ENCODE measurements at regions not wholly inside any gene's neighbourhood (a gene's known extent, or its start where the extent isn't known, plus 50 kb on each side); places are given as distances from the start of the nearest gene placed in this dataset.

DNA sequence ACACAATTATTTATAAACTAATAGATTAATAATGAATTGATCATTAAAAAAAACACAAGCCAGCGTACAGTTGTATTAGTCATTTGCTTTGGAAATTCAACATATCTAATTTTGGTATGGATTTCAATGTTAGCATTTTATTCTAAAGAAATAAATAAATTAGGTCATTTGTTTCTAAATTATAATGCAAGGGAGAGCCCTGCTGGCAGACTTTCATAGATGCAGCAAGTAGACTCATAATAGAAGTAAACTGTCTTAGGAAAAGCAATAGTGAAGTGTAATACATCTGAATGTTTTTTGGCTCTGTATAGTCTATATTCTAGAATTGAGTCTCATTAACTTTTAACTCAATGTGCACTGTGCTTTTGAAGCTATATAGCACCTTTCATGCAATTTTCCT, 982.4 kb upstream of the MIR17HG start:
- H3K9ac ChIP-seq (ENCODE audit: low read length) = no peak overlapping the region
- H3K36me3 ChIP-seq (ENCODE audit: low read length) = no peaks in the 10 kb centered on the region
- no peaks in the 10 kb centered on the region for H3F3A ChIP-seq (ENCODE audit: insufficient read depth)
- TF ChIP-seq EZH2phosphoT487 (conservative IDR thresholded peaks at IDR 0.05; ENCODE audit: low read length) = no peak
- TF ChIP-seq, protein P1, sequence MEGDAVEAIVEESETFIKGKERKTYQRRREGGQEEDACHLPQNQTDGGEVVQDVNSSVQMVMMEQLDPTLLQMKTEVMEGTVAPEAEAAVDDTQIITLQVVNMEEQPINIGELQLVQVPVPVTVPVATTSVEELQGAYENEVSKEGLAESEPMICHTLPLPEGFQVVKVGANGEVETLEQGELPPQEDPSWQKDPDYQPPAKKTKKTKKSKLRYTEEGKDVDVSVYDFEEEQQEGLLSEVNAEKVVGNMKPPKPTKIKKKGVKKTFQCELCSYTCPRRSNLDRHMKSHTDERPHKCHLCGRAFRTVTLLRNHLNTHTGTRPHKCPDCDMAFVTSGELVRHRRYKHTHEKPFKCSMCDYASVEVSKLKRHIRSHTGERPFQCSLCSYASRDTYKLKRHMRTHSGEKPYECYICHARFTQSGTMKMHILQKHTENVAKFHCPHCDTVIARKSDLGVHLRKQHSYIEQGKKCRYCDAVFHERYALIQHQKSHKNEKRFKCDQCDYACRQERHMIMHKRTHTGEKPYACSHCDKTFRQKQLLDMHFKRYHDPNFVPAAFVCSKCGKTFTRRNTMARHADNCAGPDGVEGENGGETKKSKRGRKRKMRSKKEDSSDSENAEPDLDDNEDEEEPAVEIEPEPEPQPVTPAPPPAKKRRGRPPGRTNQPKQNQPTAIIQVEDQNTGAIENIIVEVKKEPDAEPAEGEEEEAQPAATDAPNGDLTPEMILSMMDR (IDR thresholded peaks at IDR 0.05; ENCODE audit: insufficient read depth, low read length, poor library complexity, severe bottlenecking) = no peak
- no peak overlapping the region for H2AFZ ChIP-seq (ENCODE audit: low read depth, low read length, severe bottlenecking)
- H4K20me1 ChIP-seq (ENCODE audit: low read depth, low read length) = no peaks in the 10 kb centered on the region
- no peak overlapping the region for H3K27ac ChIP-seq (ENCODE audit: low read depth, low read length)
- no peak overlapping the region for H3K4me2 ChIP-seq (ENCODE audit: low read depth, low read length, poor library complexity, severe bottlenecking)
- H3K9me3 ChIP-seq (ENCODE audit: insufficient read depth, low read length) = no peaks in the 10 kb centered on the region
- H3K9me2 ChIP-seq (replicated peaks; ENCODE audit: insufficient read depth, low read length) = no peaks in the 10 kb centered on the region
- H3K4me3 ChIP-seq (ENCODE audit: insufficient read depth, low read length, poor library complexity, severe bottlenecking) = no peak overlapping the region
- no peaks in the 10 kb centered on the region for H3K79me2 ChIP-seq (ENCODE audit: insufficient read depth, low read length)
- no peaks in the 10 kb centered on the region for H3K27me3 ChIP-seq (ENCODE audit: low read length)

DNA sequence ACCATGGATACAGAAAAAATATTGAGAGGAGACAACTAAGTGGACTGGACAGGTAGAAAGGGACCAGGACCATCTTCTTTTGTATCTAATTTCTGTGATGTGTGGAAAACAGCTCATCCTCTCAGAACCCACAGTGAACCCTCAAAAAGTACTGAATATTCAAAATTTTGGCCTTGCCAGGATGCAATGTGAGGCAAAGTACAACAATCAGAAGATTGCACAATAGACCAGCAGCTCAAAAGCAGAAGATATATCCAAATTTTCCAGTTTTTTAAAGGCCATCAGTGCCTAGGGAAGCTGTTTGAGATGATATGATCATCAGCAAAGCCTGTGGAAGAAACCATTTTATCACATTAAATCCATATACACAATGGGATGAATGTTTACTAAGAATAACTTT, 973.3 kb upstream of the MIR17HG start:
- no peak overlapping the region for H3K4me3 ChIP-seq (ENCODE audit: insufficient read depth, low read length, poor library complexity, severe bottlenecking)
- no peaks in the 10 kb centered on the region for H4K20me1 ChIP-seq (ENCODE audit: low read depth, low read length)
- TF ChIP-seq EZH2phosphoT487 (conservative IDR thresholded peaks at IDR 0.05; ENCODE audit: low read length) = no peak
- TF ChIP-seq, protein P1 (IDR thresholded peaks at IDR 0.05; ENCODE audit: insufficient read depth, low read length, poor library complexity, severe bottlenecking) = no peak
- no peak overlapping the region for H2AFZ ChIP-seq (ENCODE audit: low read depth, low read length, severe bottlenecking)
- no peak overlapping the region for H3K4me2 ChIP-seq (ENCODE audit: low read depth, low read length, poor library complexity, severe bottlenecking)
- H3F3A ChIP-seq (ENCODE audit: insufficient read depth) = no peaks in the 10 kb centered on the region
- H3K9me3 ChIP-seq (ENCODE audit: insufficient read depth, low read length) = no peaks in the 10 kb centered on the region
- no peak overlapping the region for H3K9ac ChIP-seq (ENCODE audit: low read length)
- no peak overlapping the region for H3K27ac ChIP-seq (ENCODE audit: low read depth, low read length)
- no peaks in the 10 kb centered on the region for H3K27me3 ChIP-seq (ENCODE audit: low read length)
- no peaks in the 10 kb centered on the region for H3K36me3 ChIP-seq (ENCODE audit: low read length)
- no peaks in the 10 kb centered on the region for H3K9me2 ChIP-seq (replicated peaks; ENCODE audit: insufficient read depth, low read length)
- H3K79me2 ChIP-seq (ENCODE audit: insufficient read depth, low read length) = no peaks in the 10 kb centered on the region

DNA sequence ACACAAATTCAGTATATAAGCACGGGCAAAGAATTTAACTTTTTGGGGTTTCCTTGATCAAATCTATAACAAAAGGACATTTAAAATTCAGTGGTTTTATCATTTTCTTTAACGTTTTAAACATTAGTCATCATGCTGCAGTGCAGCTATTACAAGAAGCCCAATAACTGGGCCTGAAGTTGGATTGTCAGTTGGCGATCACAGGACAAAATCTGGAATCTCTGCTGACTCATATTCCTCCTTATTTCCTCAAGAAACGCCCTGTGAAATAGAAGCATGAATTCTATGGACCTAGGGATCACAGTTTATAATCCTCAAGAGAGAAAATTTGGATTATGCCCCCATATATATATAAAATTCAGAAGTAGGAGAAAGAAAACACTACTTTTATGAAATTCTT, 971.6 kb upstream of the MIR17HG start:
- H3K9ac ChIP-seq (ENCODE audit: low read length) = no peak overlapping the region
- H4K20me1 ChIP-seq (ENCODE audit: low read depth, low read length) = no peaks in the 10 kb centered on the region
- no peaks in the 10 kb centered on the region for H3F3A ChIP-seq (ENCODE audit: insufficient read depth)
- TF ChIP-seq, protein P1 (IDR thresholded peaks at IDR 0.05; ENCODE audit: insufficient read depth, low read length, poor library complexity, severe bottlenecking) = no peak
- no peak for TF ChIP-seq EZH2phosphoT487 (conservative IDR thresholded peaks at IDR 0.05; ENCODE audit: low read length)
- H3K9me3 ChIP-seq (ENCODE audit: insufficient read depth, low read length) = no peaks in the 10 kb centered on the region
- no peak overlapping the region for H3K27ac ChIP-seq (ENCODE audit: low read depth, low read length)
- H3K4me3 ChIP-seq (ENCODE audit: insufficient read depth, low read length, poor library complexity, severe bottlenecking) = no peak overlapping the region
- no peaks in the 10 kb centered on the region for H3K36me3 ChIP-seq (ENCODE audit: low read length)
- H3K9me2 ChIP-seq (replicated peaks; ENCODE audit: insufficient read depth, low read length) = no peaks in the 10 kb centered on the region
- H3K79me2 ChIP-seq (ENCODE audit: insufficient read depth, low read length) = no peaks in the 10 kb centered on the region
- no peak overlapping the region for H2AFZ ChIP-seq (ENCODE audit: low read depth, low read length, severe bottlenecking)
- H3K27me3 ChIP-seq (ENCODE audit: low read length) = no peaks in the 10 kb centered on the region
- H3K4me2 ChIP-seq (ENCODE audit: low read depth, low read length, poor library complexity, severe bottlenecking) = no peak overlapping the region
